ENCODE measurements at regions not wholly inside any gene's neighbourhood (a gene's known extent, or its start where the extent isn't known, plus 50 kb on each side); places are given as distances from the start of the nearest gene placed in this dataset.

GRCh38 chr12:126843915-126844669 is 1422.9 kb upstream of the TMEM132C start:
- TF ChIP-seq EP300 (conservative IDR thresholded peaks at IDR 0.05; ENCODE audit: poor library complexity, severe bottlenecking) (no peak), CTCF (IDR thresholded peaks at IDR 0.05; ENCODE audit: poor library complexity, severe bottlenecking) (no peak), POLR2AphosphoS5 (IDR thresholded peaks at IDR 0.05) (no peak), RAD21 (conservative IDR thresholded peaks at IDR 0.05) (no peak), EZH2 (IDR thresholded peaks at IDR 0.05; ENCODE audit: borderline replicate concordance, insufficient read depth, low read length, poor library complexity, severe bottlenecking) (no peak), SMC3 (conservative IDR thresholded peaks at IDR 0.05; ENCODE audit: poor library complexity) (no peak)
